Thymus (tissue), 11 donors: ENCODE measurements at regions not wholly inside any gene's neighbourhood (a gene's known extent, or its start where the extent isn't known, plus 50 kb on each side); places are given as distances from the start of the nearest gene placed in this dataset.

Experiments
- DNase-seq, 9 donors: peaks; one replicate each; pipeline ENCODE4 v3.0.0-alpha.2; 2013; ENCODE audit warnings: low spot score in 9 of 9, low read depth in 6 of 9, missing footprints in 1 of 9
- H3K27ac ChIP-seq, 2 donors: one replicate each; pipeline ENCODE4 v1.5.1; 2013; ENCODE audit warnings: control low read depth in 1 of 2, low read depth in 1 of 2, low read length in 1 of 2, mild to moderate bottlenecking in 1 of 2, moderate library complexity in 1 of 2
- H3K27me3 ChIP-seq, 2 donors: one replicate each; pipeline ENCODE4 v1.5.1; 2013; ENCODE audit warnings: low read length in 1 of 2; ENCODE audit not compliant: control insufficient read depth in 2 of 2, insufficient read depth in 1 of 2
- H3K36me3 ChIP-seq, 2 donors: one replicate each; pipeline ENCODE4 v1.5.1; 2013; ENCODE audit warnings: low read length in 1 of 2, mild to moderate bottlenecking in 1 of 2, moderate library complexity in 1 of 2; ENCODE audit not compliant: control insufficient read depth in 2 of 2, insufficient read depth in 2 of 2
- H3K4me1 ChIP-seq, 2 donors: one replicate each; pipeline ENCODE4 v1.5.1; 2013; ENCODE audit warnings: low read length in 2 of 2; ENCODE audit not compliant: control insufficient read depth in 2 of 2, insufficient read depth in 2 of 2
- H3K4me3 ChIP-seq, 2 donors: one replicate each; pipeline ENCODE4 v1.5.1; 2013; ENCODE audit warnings: low read length in 2 of 2, control low read depth in 1 of 2, mild to moderate bottlenecking in 1 of 2
- H3K9me3 ChIP-seq, 2 donors: one replicate each; pipeline ENCODE4 v1.5.1; 2013; ENCODE audit warnings: low read length in 1 of 2, mild to moderate bottlenecking in 1 of 2; ENCODE audit not compliant: control insufficient read depth in 2 of 2, insufficient read depth in 1 of 2
- WGBS: extraction: QIAGEN DNeasy Blood & Tissue Kit; methylation state at CpG from one replicate; pipeline ENCODE4 v1.1.7; 2013; 5-methylcytosine and 5-hydroxymethylcytosine counted together
- donor health status: healthy.

- Histone ChIP-seq H3K4me3 (no peak overlapping the region), H3K9me3 (no peaks in the 10 kb centered on the region), H3K36me3 (no peaks in the 10 kb centered on the region), H3K27ac (no peak overlapping the region), H3K4me1 (peaks cover 0 to 13% of the 10 kb centered on the region in 2 donors), H3K27me3 (peaks cover 0 to 14% of the 10 kb centered on the region in 2 donors)
- WGBS = 70% methylated on average over 11 of the region's 11 CpGs
- DNase-seq = no peak
Measured at GRCh38 chrX:39158801-39159657, 357.8 kb downstream of the MID1IP1 start.

GRCh38 chrX:39159921-39160507, 358.8 kb downstream of the MID1IP1 start:
- Histone ChIP-seq H3K4me1 (peaks cover 0 to 13% of the 10 kb centered on the region in 2 donors), H3K36me3 (no peaks in the 10 kb centered on the region), H3K27ac (no peak overlapping the region), H3K27me3 (peaks cover 0 to 14% of the 10 kb centered on the region in 2 donors), H3K4me3 (no peak overlapping the region), H3K9me3 (no peaks in the 10 kb centered on the region)
- WGBS = 93% methylated on average over 4 of the region's 4 CpGs
- no peak for DNase-seq

- Histone ChIP-seq H3K9me3 (no peaks in the 10 kb centered on the region), H3K4me1 (peaks cover 0 to 13% of the 10 kb centered on the region in 2 donors), H3K36me3 (no peaks in the 10 kb centered on the region), H3K27ac (no peak overlapping the region), H3K27me3 (peaks cover 0 to 14% of the 10 kb centered on the region in 2 donors), H3K4me3 (no peak overlapping the region)
- 28% methylated on average over 3 of the region's 3 CpGs for WGBS
- DNase-seq = no peak
Measured at GRCh38 chrX:39161611-39162255, 360.5 kb downstream of the MID1IP1 start.

GRCh38 chrX:39162322-39162735, 361.1 kb downstream of the MID1IP1 start:
- Histone ChIP-seq H3K9me3 (no peaks in the 10 kb centered on the region), H3K36me3 (no peaks in the 10 kb centered on the region), H3K4me3 (no peak overlapping the region), H3K27me3 (peaks cover 0 to 14% of the 10 kb centered on the region in 2 donors), H3K4me1 (peaks cover 0 to 14% of the 10 kb centered on the region in 2 donors), H3K27ac (no peak overlapping the region)
- 4% methylated on average over 29 of the region's 29 CpGs for WGBS
- DNase-seq = peak in 4 of 9 donors; percentile 9 to 49 (median 18)

GRCh38 chrX:39163581-39164126, 362.4 kb downstream of the MID1IP1 start:
- no peak overlapping the region for H3K27ac ChIP-seq
- no peaks in the 10 kb centered on the region for H3K36me3 ChIP-seq
- no peak overlapping the region for H3K4me3 ChIP-seq
- peaks cover 0 to 14% of the 10 kb centered on the region in 2 donors for H3K27me3 ChIP-seq
- no peak for DNase-seq
- peaks cover 0 to 20% of the 10 kb centered on the region in 2 donors for H3K4me1 ChIP-seq
- no peaks in the 10 kb centered on the region for H3K9me3 ChIP-seq
- WGBS = 95% methylated on average over 3 of the region's 3 CpGs

- DNase-seq = no peak
- 94% methylated on average over 3 of the region's 3 CpGs for WGBS
Measured at GRCh38 chrX:39164212-39164611, 363.0 kb downstream of the MID1IP1 start.

GRCh38 chrX:39165185-39165584, 363.9 kb downstream of the MID1IP1 start:
- H3K36me3 ChIP-seq = no peaks in the 10 kb centered on the region
- DNase-seq = no peak
- H3K27me3 ChIP-seq = peaks cover 0 to 14% of the 10 kb centered on the region in 2 donors
- H3K4me3 ChIP-seq = no peak overlapping the region
- H3K4me1 ChIP-seq = peaks cover 0 to 20% of the 10 kb centered on the region in 2 donors
- H3K27ac ChIP-seq = no peak overlapping the region
- WGBS = 100% methylated on average over 1 of the region's 1 CpG
- H3K9me3 ChIP-seq = no peaks in the 10 kb centered on the region

More at GRCh38 chrX:39164212-39164611, 363.0 kb downstream of the MID1IP1 start:
- Histone ChIP-seq H3K9me3 (no peaks in the 10 kb centered on the region), H3K4me3 (no peak overlapping the region), H3K4me1 (peaks cover 0 to 20% of the 10 kb centered on the region in 2 donors), H3K27me3 (peaks cover 0 to 14% of the 10 kb centered on the region in 2 donors), H3K36me3 (no peaks in the 10 kb centered on the region), H3K27ac (no peak overlapping the region)

GRCh38 chrX:39165773-39166172, 364.5 kb downstream of the MID1IP1 start:
- H3K9me3 ChIP-seq = no peaks in the 10 kb centered on the region
- no peak overlapping the region for H3K4me3 ChIP-seq
- no peak for DNase-seq
- H3K27ac ChIP-seq = no peak overlapping the region
- H3K4me1 ChIP-seq = peaks cover 0 to 20% of the 10 kb centered on the region in 2 donors
- peaks cover 0 to 14% of the 10 kb centered on the region in 2 donors for H3K27me3 ChIP-seq
- WGBS = 89% methylated on average over 4 of the region's 4 CpGs
- no peaks in the 10 kb centered on the region for H3K36me3 ChIP-seq
